ENCODE measurements at regions not wholly inside any gene's neighbourhood (a gene's known extent, or its start where the extent isn't known, plus 50 kb on each side); places are given as distances from the start of the nearest gene placed in this dataset.
"Not testable (repeated sequence)": the region's sequence is repeated elsewhere in the genome, so short reads cannot be mapped to it uniquely, and the experiment has no call there.

DNA sequence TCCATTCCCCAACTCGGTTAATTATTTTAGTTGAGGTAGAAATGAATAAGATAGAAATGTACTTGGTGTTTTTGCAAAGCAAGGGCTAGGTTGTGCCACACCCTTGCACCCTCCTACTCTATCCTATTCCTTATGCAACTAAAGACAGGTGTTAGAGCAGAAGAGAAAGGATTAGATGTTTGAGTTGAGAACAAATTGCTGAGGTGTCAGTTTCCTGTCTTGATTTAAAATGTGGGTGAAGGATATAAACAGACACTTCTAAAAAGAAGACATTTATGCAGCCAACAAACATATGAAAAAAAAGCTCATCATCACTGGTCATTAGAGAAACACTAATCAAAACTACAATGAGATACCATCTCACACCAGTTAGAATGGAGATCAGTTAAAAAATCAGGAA, 1256.2 kb downstream of the CNTNAP5 start:
- DNase-seq (ENCODE audit: insufficient read length, low spot score) (no peak), FAIRE-seq (no peak)
- TF ChIP-seq POLR2AphosphoS5 (IDR thresholded peaks at IDR 0.05; ENCODE audit: low read depth, low read length) (no peak), SPI1 (IDR thresholded peaks at IDR 0.05; ENCODE audit: low read depth, low read length) (no peak), TAF1 (IDR thresholded peaks at IDR 0.05; ENCODE audit: low read depth, low read length) (no peak), POU2F2 (IDR thresholded peaks at IDR 0.05; ENCODE audit: low read depth, low read length) (no peak), PAX5 (IDR thresholded peaks at IDR 0.05; ENCODE audit: insufficient read depth, low read length, severe bottlenecking) (no peak), POLR2A (IDR thresholded peaks at IDR 0.05; ENCODE audit: low read depth, low read length) (no peak)

GRCh38 chr2:125296742-125297141, 1271.7 kb downstream of the CNTNAP5 start:
- no peak for DNase-seq (ENCODE audit: insufficient read length, low spot score)
- no peak for FAIRE-seq
- TF ChIP-seq POU2F2 (IDR thresholded peaks at IDR 0.05; ENCODE audit: low read depth, low read length), result no peak
- no peak for TF ChIP-seq POLR2AphosphoS5 (IDR thresholded peaks at IDR 0.05; ENCODE audit: low read depth, low read length)
- TF ChIP-seq SPI1 (IDR thresholded peaks at IDR 0.05; ENCODE audit: low read depth, low read length), result no peak
- TF ChIP-seq TAF1 (IDR thresholded peaks at IDR 0.05; ENCODE audit: low read depth, low read length), result no peak
- no peak for TF ChIP-seq POLR2A (IDR thresholded peaks at IDR 0.05; ENCODE audit: low read depth, low read length)
- no peak for TF ChIP-seq PAX5 (IDR thresholded peaks at IDR 0.05; ENCODE audit: insufficient read depth, low read length, severe bottlenecking)

GRCh38 chr2:125310657-125311364, 1285.7 kb downstream of the CNTNAP5 start:
- DNase-seq (ENCODE audit: insufficient read length, low spot score), result no peak
- TF ChIP-seq TAF1 (IDR thresholded peaks at IDR 0.05; ENCODE audit: low read depth, low read length), result no peak
- TF ChIP-seq PAX5 (IDR thresholded peaks at IDR 0.05; ENCODE audit: insufficient read depth, low read length, severe bottlenecking), result no peak
- no peak for TF ChIP-seq POU2F2 (IDR thresholded peaks at IDR 0.05; ENCODE audit: low read depth, low read length)
- TF ChIP-seq POLR2A (IDR thresholded peaks at IDR 0.05; ENCODE audit: low read depth, low read length), result no peak
- no peak for TF ChIP-seq POLR2AphosphoS5 (IDR thresholded peaks at IDR 0.05; ENCODE audit: low read depth, low read length)
- no peak for TF ChIP-seq SPI1 (IDR thresholded peaks at IDR 0.05; ENCODE audit: low read depth, low read length)
- FAIRE-seq, result no peak

- DNase-seq (ENCODE audit: insufficient read length, low spot score) (no peak), FAIRE-seq (no peak)
- TF ChIP-seq POLR2AphosphoS5 (IDR thresholded peaks at IDR 0.05; ENCODE audit: low read depth, low read length), result no peak
- TF ChIP-seq PAX5 (IDR thresholded peaks at IDR 0.05; ENCODE audit: insufficient read depth, low read length, severe bottlenecking), result no peak
- no peak for TF ChIP-seq POU2F2 (IDR thresholded peaks at IDR 0.05; ENCODE audit: low read depth, low read length)
- TF ChIP-seq POLR2A (IDR thresholded peaks at IDR 0.05; ENCODE audit: low read depth, low read length), result no peak
- TF ChIP-seq TAF1 (IDR thresholded peaks at IDR 0.05; ENCODE audit: low read depth, low read length), result no peak
- no peak for TF ChIP-seq SPI1 (IDR thresholded peaks at IDR 0.05; ENCODE audit: low read depth, low read length)
Observed at GRCh38 chr2:125312342-125312741, 1287.3 kb downstream of the CNTNAP5 start.

GRCh38 chr2:125313806-125314205, 1288.7 kb downstream of the CNTNAP5 start:
- no peak for DNase-seq (ENCODE audit: insufficient read length, low spot score)
- TF ChIP-seq POLR2A (IDR thresholded peaks at IDR 0.05; ENCODE audit: low read depth, low read length) (no peak), PAX5 (IDR thresholded peaks at IDR 0.05; ENCODE audit: insufficient read depth, low read length, severe bottlenecking) (no peak), TAF1 (IDR thresholded peaks at IDR 0.05; ENCODE audit: low read depth, low read length) (no peak)
- FAIRE-seq, result no peak

- FAIRE-seq, result no peak
- DNase-seq (ENCODE audit: insufficient read length, low spot score), result no peak
- no peak for TF ChIP-seq PAX5 (IDR thresholded peaks at IDR 0.05; ENCODE audit: insufficient read depth, low read length, severe bottlenecking)
- TF ChIP-seq POU2F2 (IDR thresholded peaks at IDR 0.05; ENCODE audit: low read depth, low read length), result no peak
- no peak for TF ChIP-seq TAF1 (IDR thresholded peaks at IDR 0.05; ENCODE audit: low read depth, low read length)
- TF ChIP-seq POLR2AphosphoS5 (IDR thresholded peaks at IDR 0.05; ENCODE audit: low read depth, low read length), result no peak
- no peak for TF ChIP-seq POLR2A (IDR thresholded peaks at IDR 0.05; ENCODE audit: low read depth, low read length)
Observed at GRCh38 chr2:125318740-125319139, 1293.7 kb downstream of the CNTNAP5 start.

GRCh38 chr2:125324273-125324672, 1299.2 kb downstream of the CNTNAP5 start:
- DNase-seq (ENCODE audit: insufficient read length, low spot score), result no peak
- no peak for FAIRE-seq
- TF ChIP-seq POLR2A (IDR thresholded peaks at IDR 0.05; ENCODE audit: low read depth, low read length), result no peak
- no peak for TF ChIP-seq POU2F2 (IDR thresholded peaks at IDR 0.05; ENCODE audit: low read depth, low read length)
- no peak for TF ChIP-seq POLR2AphosphoS5 (IDR thresholded peaks at IDR 0.05; ENCODE audit: low read depth, low read length)
- TF ChIP-seq TAF1 (IDR thresholded peaks at IDR 0.05; ENCODE audit: low read depth, low read length), result no peak
- TF ChIP-seq PAX5 (IDR thresholded peaks at IDR 0.05; ENCODE audit: insufficient read depth, low read length, severe bottlenecking), result no peak
- no peak for TF ChIP-seq SPI1 (IDR thresholded peaks at IDR 0.05; ENCODE audit: low read depth, low read length)

- DNase-seq (ENCODE audit: insufficient read length, low spot score), result no peak
- no peak for FAIRE-seq
- TF ChIP-seq SPI1 (IDR thresholded peaks at IDR 0.05; ENCODE audit: low read depth, low read length) (no peak), PAX5 (IDR thresholded peaks at IDR 0.05; ENCODE audit: insufficient read depth, low read length, severe bottlenecking) (no peak)
Observed at GRCh38 chr2:125330133-125330532, 1305.0 kb downstream of the CNTNAP5 start.

DNA sequence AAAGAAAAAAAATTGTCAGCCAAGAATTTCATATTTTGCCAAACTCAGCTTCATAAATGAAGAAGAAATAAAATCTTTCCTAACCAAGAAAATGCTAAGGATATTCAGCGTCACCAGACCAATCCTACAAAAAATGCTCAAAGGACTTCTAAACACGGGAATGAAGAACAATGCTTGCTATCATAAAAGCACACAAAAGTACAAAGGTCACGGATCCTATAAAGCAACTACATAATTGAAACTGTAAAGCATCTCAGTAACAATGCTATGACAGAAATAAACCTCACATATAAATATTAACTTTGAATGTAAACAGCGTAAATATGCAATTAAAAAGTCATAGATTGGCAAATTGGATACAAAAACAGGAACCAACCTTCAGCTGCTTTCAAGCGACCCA, 1314.6 kb upstream of the GYPC start:
- no peak for FAIRE-seq
- no peak for DNase-seq (ENCODE audit: insufficient read length, low spot score)

DNA sequence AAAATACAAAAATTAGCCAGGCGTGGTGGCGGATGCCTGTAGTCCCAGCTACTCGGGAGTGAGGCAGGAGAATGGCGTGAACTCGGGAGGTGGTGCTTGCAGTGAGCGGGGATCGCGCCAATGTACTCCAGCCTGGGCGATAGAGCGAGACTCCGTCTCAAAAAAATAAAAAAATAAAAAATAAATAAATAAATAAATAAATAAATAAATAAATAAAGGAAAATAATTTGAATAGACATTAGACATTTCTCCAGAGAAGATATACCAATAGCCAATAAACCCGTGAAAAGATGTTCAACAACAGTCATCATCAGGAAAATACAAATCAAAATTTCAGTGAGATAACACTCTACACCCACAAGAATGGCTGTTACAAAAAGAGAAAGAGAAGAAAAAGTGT, 1302.4 kb upstream of the GYPC start:
- not testable (repeated sequence) for DNase-seq (ENCODE audit: insufficient read length, low spot score); FAIRE-seq

More for the DNA sequence above, 1314.6 kb upstream of the GYPC start:
- TF ChIP-seq SPI1 (IDR thresholded peaks at IDR 0.05; ENCODE audit: low read depth, low read length), result no peak
